Neuron (in vitro differentiated cells): ENCODE measurements at regions not wholly inside any gene's neighbourhood (a gene's known extent, or its start where the extent isn't known, plus 50 kb on each side); places are given as distances from the start of the nearest gene placed in this dataset.

Experiments used
- H2AFZ ChIP-seq: one replicate; pipeline ENCODE4 v1.6.1; 2013; ENCODE audit warnings: low read depth, mild to moderate bottlenecking, inconsistent platforms, low read length, moderate library complexity
- H3K27me3 ChIP-seq: one replicate; pipeline ENCODE4 v1.6.1; 2013; ENCODE audit warnings: low read length; ENCODE audit not compliant: insufficient read depth
- H3K36me3 ChIP-seq: one replicate; pipeline ENCODE4 v1.6.1; 2013; ENCODE audit warnings: low read length; ENCODE audit not compliant: insufficient read depth
- H3K4me1 ChIP-seq: one replicate; pipeline ENCODE4 v1.6.1; 2013; ENCODE audit warnings: low read length; ENCODE audit not compliant: insufficient read depth
- H3K4me3 ChIP-seq: 2 replicates; pipeline ENCODE4 v1.5.1; 2013; ENCODE audit warnings: mild to moderate bottlenecking, low read length, moderate library complexity
- H3K9me3 ChIP-seq: one replicate; pipeline ENCODE4 v1.6.1; 2013; ENCODE audit warnings: low read length

- Histone ChIP-seq H3K27me3 (no peaks in the 10 kb centered on the region), H3K4me1 (peaks cover 4% of the 10 kb centered on the region), H3K36me3 (no peaks in the 10 kb centered on the region), H3K4me3 (no peak overlapping the region), H2AFZ (no peak overlapping the region), H3K9me3 (no peaks in the 10 kb centered on the region)
Measured at GRCh38 chr12:75714462-75715322, 203.3 kb upstream of the KRR1 start.

- no peak overlapping the region for H3K4me3 ChIP-seq
- H3K36me3 ChIP-seq, result no peaks in the 10 kb centered on the region
- H3K9me3 ChIP-seq, result no peaks in the 10 kb centered on the region
- H2AFZ ChIP-seq, result no peak overlapping the region
- peaks cover 4% of the 10 kb centered on the region for H3K4me1 ChIP-seq
- no peaks in the 10 kb centered on the region for H3K27me3 ChIP-seq
Measured at GRCh38 chr12:75713434-75713833, 202.0 kb upstream of the KRR1 start.

- no peak overlapping the region for H2AFZ ChIP-seq
- H3K27me3 ChIP-seq, result no peaks in the 10 kb centered on the region
- peaks cover 4% of the 10 kb centered on the region for H3K4me1 ChIP-seq
- no peaks in the 10 kb centered on the region for H3K9me3 ChIP-seq
- H3K36me3 ChIP-seq, result no peaks in the 10 kb centered on the region
- H3K4me3 ChIP-seq, result no peak overlapping the region
Measured at GRCh38 chr12:75712223-75712622, 200.8 kb upstream of the KRR1 start.

- Histone ChIP-seq H3K4me1 (peaks cover 12% of the 10 kb centered on the region), H3K36me3 (no peaks in the 10 kb centered on the region), H3K9me3 (no peaks in the 10 kb centered on the region), H2AFZ (no peak overlapping the region), H3K27me3 (no peaks in the 10 kb centered on the region), H3K4me3 (no peak overlapping the region)
Measured at GRCh38 chr12:75711271-75711670, 199.9 kb upstream of the KRR1 start.

GRCh38 chr12:75710361-75711069 lies 199.1 kb upstream of the KRR1 start:
- H3K36me3 ChIP-seq, result no peaks in the 10 kb centered on the region
- no peaks in the 10 kb centered on the region for H3K9me3 ChIP-seq
- peaks cover 17% of the 10 kb centered on the region for H3K4me1 ChIP-seq
- H2AFZ ChIP-seq, result no peak overlapping the region
- H3K4me3 ChIP-seq, result no peak overlapping the region
- H3K27me3 ChIP-seq, result no peaks in the 10 kb centered on the region

GRCh38 chr12:75709503-75709902 lies 198.1 kb upstream of the KRR1 start:
- Histone ChIP-seq H3K9me3 (no peaks in the 10 kb centered on the region), H2AFZ (no peak overlapping the region), H3K36me3 (no peaks in the 10 kb centered on the region), H3K4me3 (no peak overlapping the region), H3K27me3 (no peaks in the 10 kb centered on the region), H3K4me1 (peaks cover 23% of the 10 kb centered on the region)

- H3K36me3 ChIP-seq, result no peaks in the 10 kb centered on the region
- no peak overlapping the region for H2AFZ ChIP-seq
- peaks cover 23% of the 10 kb centered on the region for H3K4me1 ChIP-seq
- H3K4me3 ChIP-seq, result no peak overlapping the region
- no peaks in the 10 kb centered on the region for H3K27me3 ChIP-seq
- no peaks in the 10 kb centered on the region for H3K9me3 ChIP-seq
Measured at GRCh38 chr12:75708802-75709201, 197.4 kb upstream of the KRR1 start.

- no peak overlapping the region for H2AFZ ChIP-seq
- peaks cover 25% of the 10 kb centered on the region for H3K4me1 ChIP-seq
- H3K36me3 ChIP-seq, result no peaks in the 10 kb centered on the region
- no peaks in the 10 kb centered on the region for H3K27me3 ChIP-seq
- H3K4me3 ChIP-seq, result no peak overlapping the region
- H3K9me3 ChIP-seq, result no peaks in the 10 kb centered on the region
Measured at GRCh38 chr12:75707983-75708382, 196.6 kb upstream of the KRR1 start.

GRCh38 chr12:75706786-75707605 lies 195.6 kb upstream of the KRR1 start:
- no peaks in the 10 kb centered on the region for H3K27me3 ChIP-seq
- no peaks in the 10 kb centered on the region for H3K36me3 ChIP-seq
- peaks cover 25% of the 10 kb centered on the region for H3K4me1 ChIP-seq
- no peak overlapping the region for H3K4me3 ChIP-seq
- no peak overlapping the region for H2AFZ ChIP-seq
- no peaks in the 10 kb centered on the region for H3K9me3 ChIP-seq

- Histone ChIP-seq H2AFZ (peak overlapping the region; percentile 68), H3K9me3 (no peaks in the 10 kb centered on the region), H3K36me3 (no peaks in the 10 kb centered on the region), H3K4me3 (peak overlapping the region; percentile 25), H3K27me3 (no peaks in the 10 kb centered on the region), H3K4me1 (peaks cover 25% of the 10 kb centered on the region)
Measured at GRCh38 chr12:75705749-75706711, 194.6 kb upstream of the KRR1 start.

- Histone ChIP-seq H3K27me3 (no peaks in the 10 kb centered on the region), H3K4me1 (peaks cover 20% of the 10 kb centered on the region), H3K4me3 (no peak overlapping the region)
Measured at GRCh38 chr12:75704664-75705063, 193.3 kb upstream of the KRR1 start.

GRCh38 chr12:75704208-75704607 lies 192.8 kb upstream of the KRR1 start:
- no peak overlapping the region for H3K4me3 ChIP-seq
- H3K27me3 ChIP-seq, result no peaks in the 10 kb centered on the region
- no peaks in the 10 kb centered on the region for H3K36me3 ChIP-seq
- H2AFZ ChIP-seq, result no peak overlapping the region
- H3K9me3 ChIP-seq, result no peaks in the 10 kb centered on the region
- peaks cover 20% of the 10 kb centered on the region for H3K4me1 ChIP-seq

More at GRCh38 chr12:75704664-75705063, 193.3 kb upstream of the KRR1 start:
- Histone ChIP-seq H2AFZ (no peak overlapping the region), H3K36me3 (no peaks in the 10 kb centered on the region), H3K9me3 (no peaks in the 10 kb centered on the region)
